CD4-positive, alpha-beta T cell (primary cell): ENCODE measurements at regions not wholly inside any gene's neighbourhood (a gene's known extent, or its start where the extent isn't known, plus 50 kb on each side); places are given as distances from the start of the nearest gene placed in this dataset.

Experiments
- ATAC-seq: fragments of 200-7000 bp; cut with Tn5 transposase; one replicate; pipeline ENCODE4 v1.10.0; 2022; ENCODE audit warnings: mild to moderate bottlenecking; ENCODE audit not compliant: poor library complexity
- CTCF ChIA-PET: fragments of 350-600 bp; sonication (Branson Sonifier 250); formaldehyde crosslinking; loops from one replicate; lab custom pipeline; 2021; ENCODE audit warnings: antibody characterized with exemption, inconsistent platforms; lab: Charles Lee
- POLR2A ChIA-PET: fragments of 350-600 bp; sonication (Branson Sonifier 250); formaldehyde crosslinking; loops from one replicate; lab custom pipeline; 2021; ENCODE audit warnings: antibody characterized with exemption, inconsistent platforms; lab: Charles Lee
- DNase-seq, 14 experiments: peaks; one replicate each; pipeline ENCODE4 v3.0.0-alpha.2; 2013 to 2020; ENCODE audit warnings: mixed read lengths in 2 of 14
- H3K27ac ChIP-seq, 2 donors: one replicate each; pipeline versions ENCODE4 v1.5.1 to v1.7.0; 2013; ENCODE audit warnings: low read length in 2 of 2, low read depth in 1 of 2, mild to moderate bottlenecking in 1 of 2
- H3K27me3 ChIP-seq, 2 experiments: 1 replicate in 1 of 2; 2 replicates in 1 of 2; pipeline versions ENCODE4 v1.6.1 to v1.7.0; 2013; ENCODE audit warnings: low read length in 2 of 2, control low read depth in 1 of 2, mild to moderate bottlenecking in 1 of 2, moderate library complexity in 1 of 2; ENCODE audit not compliant: insufficient read depth in 2 of 2, control insufficient read depth in 1 of 2
- H3K36me3 ChIP-seq: one replicate; pipeline ENCODE4 v1.6.1; 2013; ENCODE audit warnings: low read length, control low read depth; ENCODE audit not compliant: insufficient read depth
- H3K4me1 ChIP-seq: one replicate; pipeline ENCODE4 v1.6.1; 2013; ENCODE audit warnings: low read length, control low read depth; ENCODE audit not compliant: insufficient read depth
- H3K4me3 ChIP-seq: one replicate; pipeline ENCODE4 v1.5.1; 2013; ENCODE audit warnings: mild to moderate bottlenecking, low read length, moderate library complexity
- H3K9me3 ChIP-seq, 2 experiments: 1 replicate in 1 of 2; 2 replicates in 1 of 2; pipeline versions ENCODE4 v1.6.1 to v1.7.0; 2013; ENCODE audit warnings: low read length in 2 of 2, mild to moderate bottlenecking in 2 of 2, control low read depth in 1 of 2, moderate library complexity in 1 of 2; ENCODE audit not compliant: control insufficient read depth in 1 of 2, insufficient read depth in 1 of 2
- H3K27ac Mint-ChIP-seq: one replicate; pipeline ENCODE4 v1.8.0; 2020; ENCODE audit warnings: mixed read lengths
- H3K27me3 Mint-ChIP-seq: one replicate; pipeline ENCODE4 v1.8.0; 2021; ENCODE audit warnings: mixed read lengths
- H3K36me3 Mint-ChIP-seq: one replicate; pipeline ENCODE4 v1.8.0; 2021; ENCODE audit warnings: low read depth, mixed read lengths
- H3K4me1 Mint-ChIP-seq: one replicate; pipeline ENCODE4 v1.8.0; 2021; ENCODE audit warnings: low read depth, mixed read lengths
- H3K4me3 Mint-ChIP-seq: one replicate; pipeline ENCODE4 v1.8.0; 2020; ENCODE audit warnings: mild to moderate bottlenecking, mixed read lengths
- H3K9me3 Mint-ChIP-seq: one replicate; pipeline ENCODE4 v1.8.0; 2020; ENCODE audit warnings: mixed read lengths
- CTCF ChIP-seq: fragments of 200-600 bp; IDR thresholded peaks from one replicate; pipeline ENCODE4 v1.8.0; 2022; ENCODE audit warnings: antibody characterized with exemption, mild to moderate bottlenecking
- intact Hi-C, 2 experiments: fragments of 100-400 bp; cut with DNase I in 1 of 2; cut with micrococcal nuclease in 1 of 2; formaldehyde crosslinking; loops; one replicate each; pipeline versions ENCODE4 v1.15.1 to v1.9.0; 2023 to 2025; cut with DNase I, micrococcal nuclease

- H3K27me3 Mint-ChIP-seq, result peaks cover 42% of the 10 kb centered on the region
- H3K9me3 Mint-ChIP-seq, result no peaks in the 10 kb centered on the region
- CTCF ChIA-PET, result interaction anchor here (1.0 to 2.0 kb wide), 2 partner anchors 357 to 535 kb away, joined by 4 to 13 read pairs; no protein-coding TSS in a partner anchor
- no peaks in the 10 kb centered on the region for H3K36me3 ChIP-seq
- no peak overlapping the region for H3K27ac ChIP-seq
- POLR2A ChIA-PET, result interaction anchor here (0.8 to 1.4 kb wide), 2 partner anchors 356 to 535 kb away, joined by 3 to 4 read pairs; no protein-coding TSS in a partner anchor
- intact Hi-C loops, result loop anchor here (1.0 kb wide), 3 partner anchors 356 to 534 kb away; no protein-coding TSS in a partner anchor
- no peak overlapping the region for H3K4me3 ChIP-seq
- peak in 8 of 14 experiments; percentile 7 to 53 (median 16) for DNase-seq
- H3K4me1 ChIP-seq, result no peaks in the 10 kb centered on the region
- no peak overlapping the region for H3K4me3 Mint-ChIP-seq
- H3K27me3 ChIP-seq, result peaks cover 19 to 24% of the 10 kb centered on the region in 2 experiments
- no peak overlapping the region for H3K27ac Mint-ChIP-seq
- H3K4me1 Mint-ChIP-seq, result peaks cover 9% of the 10 kb centered on the region
- peak; percentile 49 for TF ChIP-seq CTCF
- no peak for ATAC-seq
- no peaks in the 10 kb centered on the region for H3K36me3 Mint-ChIP-seq
- H3K9me3 ChIP-seq, result no peaks in the 10 kb centered on the region
Measured at GRCh38 chr3:193780810-193781478, 187.9 kb downstream of the OPA1 start.

GRCh38 chr3:193782276-193782647, 189.3 kb downstream of the OPA1 start:
- H3K4me1 Mint-ChIP-seq, result no peaks in the 10 kb centered on the region
- no peaks in the 10 kb centered on the region for H3K36me3 Mint-ChIP-seq
- H3K9me3 Mint-ChIP-seq, result no peaks in the 10 kb centered on the region
- no peaks in the 10 kb centered on the region for H3K4me1 ChIP-seq
- ChIA-PET CTCF (interaction anchor here (2.0 kb wide), 1 partner anchor 533 kb away, joined by 13 read pairs; no protein-coding TSS in a partner anchor), POLR2A (no interaction called here)
- ATAC-seq (no peak), DNase-seq (no peak)
- peaks cover 23 to 24% of the 10 kb centered on the region in 2 experiments for H3K27me3 ChIP-seq
- TF ChIP-seq CTCF, result no peak
- H3K4me3 ChIP-seq, result no peak overlapping the region
- H3K4me3 Mint-ChIP-seq, result no peak overlapping the region
- H3K36me3 ChIP-seq, result no peaks in the 10 kb centered on the region
- H3K27ac ChIP-seq, result no peak overlapping the region
- H3K9me3 ChIP-seq, result no peaks in the 10 kb centered on the region
- peaks cover 37% of the 10 kb centered on the region for H3K27me3 Mint-ChIP-seq
- no peak overlapping the region for H3K27ac Mint-ChIP-seq
- intact Hi-C loops, result no loop called here

GRCh38 chr3:193782747-193783146, 189.7 kb downstream of the OPA1 start:
- no peaks in the 10 kb centered on the region for H3K36me3 ChIP-seq
- no peak overlapping the region for H3K27ac ChIP-seq
- Mint-ChIP-seq H3K4me1 (no peaks in the 10 kb centered on the region), H3K27ac (no peak overlapping the region), H3K4me3 (no peak overlapping the region), H3K27me3 (peaks cover 37% of the 10 kb centered on the region), H3K9me3 (no peaks in the 10 kb centered on the region), H3K36me3 (no peaks in the 10 kb centered on the region)
- no peaks in the 10 kb centered on the region for H3K9me3 ChIP-seq
- peaks cover 19 to 22% of the 10 kb centered on the region in 2 experiments for H3K27me3 ChIP-seq
- intact Hi-C loops, result no loop called here
- no peak for TF ChIP-seq CTCF
- no peak overlapping the region for H3K4me3 ChIP-seq
- CTCF ChIA-PET, result no interaction called here
- DNase-seq (no peak), ATAC-seq (no peak)
- no peaks in the 10 kb centered on the region for H3K4me1 ChIP-seq
- POLR2A ChIA-PET, result no interaction called here
